ENCODE measurements at regions not wholly inside any gene's neighbourhood (a gene's known extent, or its start where the extent isn't known, plus 50 kb on each side); places are given as distances from the start of the nearest gene placed in this dataset.

- TF ChIP-seq POLR2A (IDR thresholded peaks at IDR 0.05): no peak
- TF ChIP-seq CTCF (IDR thresholded peaks at IDR 0.05): no peak
Observed at GRCh38 chr7:91541641-91542040, 277.4 kb downstream of the FZD1 start.
